Transverse colon (tissue), 4 donors: ENCODE measurements at regions not wholly inside any gene's neighbourhood (a gene's known extent, or its start where the extent isn't known, plus 50 kb on each side); places are given as distances from the start of the nearest gene placed in this dataset.

Experiments used
- DNase-seq: peaks from one replicate; pipeline ENCODE4 v3.0.0-alpha.2; 2019
- H3K27ac ChIP-seq, 4 donors: fragments of 200-600 bp; sonication (generic); 2 replicates each; pipeline ENCODE4 v1.5.1; 2016 to 2018; ENCODE audit warnings: inconsistent platforms in 4 of 4
- H3K27me3 ChIP-seq: fragments of 200-600 bp; sonication (generic); 2 replicates; pipeline ENCODE4 v1.5.1; 2017; ENCODE audit warnings: inconsistent platforms
- H3K36me3 ChIP-seq, 4 donors: fragments of 200-600 bp; sonication (generic); 2 replicates each; pipeline ENCODE4 v1.5.1; 2017 to 2019; ENCODE audit warnings: inconsistent platforms in 4 of 4
- H3K4me1 ChIP-seq, 4 donors: fragments of 200-600 bp; sonication (generic); 2 replicates each; pipeline ENCODE4 v1.5.1; 2017 to 2020; ENCODE audit warnings: inconsistent platforms in 4 of 4
- H3K4me3 ChIP-seq, 4 donors: fragments of 200-600 bp; sonication (generic); 1 replicate in 1 of 4; 2 replicates in 3 of 4; pipeline versions ENCODE4 v1.5.1 to v1.6.1; 2017 to 2019; ENCODE audit warnings: inconsistent platforms in 4 of 4
- H3K9me3 ChIP-seq, 2 donors: fragments of 200-600 bp; sonication (generic); 2 replicates each; pipeline ENCODE4 v1.5.1; 2017 to 2019; ENCODE audit warnings: inconsistent platforms in 2 of 2
- CTCF ChIP-seq, 5 experiments: fragments of 200-600 bp in 3 of 5; fragments of 450-650 bp in 2 of 5; sonication (generic) in 3 of 5; IDR thresholded peaks; 1 replicate in 2 of 5; 2 replicates in 3 of 5; pipeline ENCODE4 v1.5.1; 2016 to 2017; ENCODE audit warnings: antibody characterized with exemption in 5 of 5, inconsistent platforms in 3 of 5, mild to moderate bottlenecking in 2 of 5, moderate library complexity in 1 of 5
- EP300 ChIP-seq: sonication (generic); formaldehyde crosslinking; IDR thresholded peaks from one replicate; pipeline ENCODE4 v1.6.1; 2017; ENCODE audit warnings: antibody characterized with exemption, low read depth
- POLR2A ChIP-seq: fragments of 450-650 bp; IDR thresholded peaks from one replicate; pipeline ENCODE4 v1.6.1; 2016; ENCODE audit warnings: antibody characterized with exemption, mild to moderate bottlenecking, moderate library complexity
- POLR2AphosphoS5 ChIP-seq, 3 donors: sonication (generic); formaldehyde crosslinking; IDR thresholded peaks; one replicate each; pipeline ENCODE4 v1.6.1; 2016; ENCODE audit warnings: antibody characterized with exemption in 3 of 3
- WGBS, 2 donors: methylation state at CpG; one replicate each; pipeline ENCODE4 v1.1.5; 2018; ENCODE audit warnings: low coverage in 1 of 2; 5-methylcytosine and 5-hydroxymethylcytosine counted together
- in situ Hi-C, 4 donors: fragments of 200-750 bp; cut with MboI; loops; one replicate each; pipeline versions ENCODE4 v1.15.0 to v1.15.1; 2017; ENCODE audit warnings: low sequenced_read_pairs in 3 of 4, low pct_ligation_motif_present in 1 of 4, low pct_unique_long_range_greater_than_20kb in 1 of 4
- intact Hi-C: fragments of 100-400 bp; cut with DNase I; formaldehyde crosslinking; loops from one replicate; pipeline ENCODE4 v1.15.1; 2023; ENCODE audit warnings: low total_unique reads

DNA sequence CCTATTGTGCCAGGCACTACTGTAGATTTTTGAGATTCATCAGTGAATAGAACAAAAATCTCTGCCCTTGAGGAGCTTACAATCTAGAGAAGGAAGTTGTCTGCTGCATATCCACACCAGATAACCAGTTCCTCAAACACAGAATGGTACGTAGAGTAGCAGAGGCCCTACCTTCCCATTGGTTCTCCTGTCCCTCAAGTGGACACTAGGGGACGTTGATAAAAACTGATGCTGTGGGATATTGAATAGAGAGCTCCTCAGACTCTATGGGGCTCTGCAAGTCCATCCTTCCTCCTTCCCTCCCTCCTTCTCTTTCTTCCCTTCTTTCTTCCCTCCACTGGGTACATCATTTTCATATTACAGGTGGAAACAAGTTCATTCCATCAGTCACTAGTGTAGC, 371.3 kb downstream of the PBX1 start:
- 75% methylated on average over 2 of the region's 2 CpGs; no CpG with 5 or more reads in 1 of the 2 donors for WGBS, 2 donors
- H3K4me1 ChIP-seq, result no peaks in the 10 kb centered on the region
- intact Hi-C loops, result no loop called here
- in situ Hi-C loops, result no loop called here
- H3K36me3 ChIP-seq, result no peaks in the 10 kb centered on the region
- H3K27ac ChIP-seq, result peak overlapping the region in 1 of 4 donors; percentile 70
- H3K9me3 ChIP-seq, result no peaks in the 10 kb centered on the region
- TF ChIP-seq CTCF (IDR thresholded peaks at IDR 0.05), result no peak
- TF ChIP-seq POLR2AphosphoS5 (IDR thresholded peaks at IDR 0.05), result no peak
- no peak for TF ChIP-seq EP300
- no peak for TF ChIP-seq POLR2A
- no peak overlapping the region for H3K4me3 ChIP-seq
- H3K27me3 ChIP-seq, result no peaks in the 10 kb centered on the region
- DNase-seq, result no peak

- no peak for DNase-seq
- Histone ChIP-seq H3K27me3 (no peaks in the 10 kb centered on the region), H3K27ac (peak overlapping the region in 2 of 4 donors; percentile 48 to 70), H3K36me3 (no peaks in the 10 kb centered on the region), H3K9me3 (no peaks in the 10 kb centered on the region), H3K4me1 (no peaks in the 10 kb centered on the region), H3K4me3 (no peak overlapping the region)
- intact Hi-C loops (no loop called here), in situ Hi-C loops (no loop called here)
- TF ChIP-seq POLR2AphosphoS5 (IDR thresholded peaks at IDR 0.05), result no peak
- no peak for TF ChIP-seq CTCF (IDR thresholded peaks at IDR 0.05)
- no peak for TF ChIP-seq EP300
- TF ChIP-seq POLR2A, result no peak
- WGBS, 2 donors, result 59 to 100% methylated on average over 1 to 6 of the region's 6 CpGs
Observed at GRCh38 chr1:164928232-164928812, 369.3 kb downstream of the PBX1 start.

- intact Hi-C loops, result no loop called here
- no peak for TF ChIP-seq POLR2A
- TF ChIP-seq POLR2AphosphoS5 (IDR thresholded peaks at IDR 0.05), result no peak
- TF ChIP-seq EP300, result no peak
- TF ChIP-seq CTCF (IDR thresholded peaks at IDR 0.05), result no peak
- no peaks in the 10 kb centered on the region for H3K27me3 ChIP-seq
- in situ Hi-C loops, result no loop called here
- H3K4me3 ChIP-seq, result no peak overlapping the region
- H3K27ac ChIP-seq, result peak overlapping the region in 1 of 4 donors; percentile 52
- DNase-seq, result no peak
- H3K4me1 ChIP-seq, result no peaks in the 10 kb centered on the region
- 56 to 88% methylated on average over 1 to 2 of the region's 2 CpGs for WGBS, 2 donors
- no peaks in the 10 kb centered on the region for H3K9me3 ChIP-seq
- no peaks in the 10 kb centered on the region for H3K36me3 ChIP-seq
Observed at GRCh38 chr1:164926107-164926506, 367.1 kb downstream of the PBX1 start.

GRCh38 chr1:164922585-164922984, 363.6 kb downstream of the PBX1 start:
- TF ChIP-seq CTCF (IDR thresholded peaks at IDR 0.05) (no peak), EP300 (no peak), POLR2A (no peak), POLR2AphosphoS5 (IDR thresholded peaks at IDR 0.05) (no peak)
- H3K4me1 ChIP-seq, result peaks cover 0 to 5% (median 2%) of the 10 kb centered on the region in 4 donors
- in situ Hi-C loops, result no loop called here
- no peak for DNase-seq
- intact Hi-C loops, result no loop called here
- H3K36me3 ChIP-seq, result no peaks in the 10 kb centered on the region
- no peaks in the 10 kb centered on the region for H3K9me3 ChIP-seq
- H3K27ac ChIP-seq, result no peak overlapping the region
- no peaks in the 10 kb centered on the region for H3K27me3 ChIP-seq
- no peak overlapping the region for H3K4me3 ChIP-seq
